Ishikawa (cell line): ENCODE measurements at regions not wholly inside any gene's neighbourhood (a gene's known extent, or its start where the extent isn't known, plus 50 kb on each side); places are given as distances from the start of the nearest gene placed in this dataset.

ENCODE experiments used
- CREB1 ChIP-seq: IDR thresholded peaks from 2 replicates; pipeline ENCODE4 v1.6.1; 2012; ENCODE audit warnings: low read depth
- EGR1 ChIP-seq: IDR thresholded peaks from 2 replicates; pipeline ENCODE4 v1.6.1; 2012
- EP300 ChIP-seq: IDR thresholded peaks from 2 replicates; pipeline ENCODE4 v1.6.1; 2012; ENCODE audit warnings: borderline replicate concordance
- FOXM1 ChIP-seq: IDR thresholded peaks from 2 replicates; pipeline ENCODE4 v1.6.1; 2012; ENCODE audit warnings: low read depth, borderline replicate concordance
- NFIC ChIP-seq: IDR thresholded peaks from 2 replicates; pipeline ENCODE4 v1.6.1; 2012
- RAD21 ChIP-seq: IDR thresholded peaks from 2 replicates; pipeline ENCODE4 v1.6.1; 2012; ENCODE audit warnings: low read depth
- TAF1 ChIP-seq: IDR thresholded peaks from 2 replicates; pipeline ENCODE4 v1.6.1; 2012; ENCODE audit warnings: low read depth, mild to moderate bottlenecking
- TCF12 ChIP-seq: IDR thresholded peaks from 2 replicates; pipeline ENCODE4 v1.6.1; 2012; ENCODE audit warnings: low read depth
- TEAD4 ChIP-seq: IDR thresholded peaks from 2 replicates; pipeline ENCODE4 v1.6.1; 2012
- YY1 ChIP-seq: IDR thresholded peaks from 2 replicates; pipeline ENCODE4 v1.6.1; 2012; ENCODE audit warnings: low read depth
- TF ChIP-seq, protein P1 (sequence below): IDR thresholded peaks from 2 replicates; pipeline ENCODE4 v1.6.1; 2012
- TF ChIP-seq, protein P2 (sequence below): IDR thresholded peaks from 2 replicates; pipeline ENCODE4 v1.6.1; 2012
- TF ChIP-seq, protein P3 (sequence below): IDR thresholded peaks from 2 replicates; pipeline ENCODE4 v1.6.1; 2012; ENCODE audit warnings: low read depth, mild to moderate bottlenecking

DNA sequence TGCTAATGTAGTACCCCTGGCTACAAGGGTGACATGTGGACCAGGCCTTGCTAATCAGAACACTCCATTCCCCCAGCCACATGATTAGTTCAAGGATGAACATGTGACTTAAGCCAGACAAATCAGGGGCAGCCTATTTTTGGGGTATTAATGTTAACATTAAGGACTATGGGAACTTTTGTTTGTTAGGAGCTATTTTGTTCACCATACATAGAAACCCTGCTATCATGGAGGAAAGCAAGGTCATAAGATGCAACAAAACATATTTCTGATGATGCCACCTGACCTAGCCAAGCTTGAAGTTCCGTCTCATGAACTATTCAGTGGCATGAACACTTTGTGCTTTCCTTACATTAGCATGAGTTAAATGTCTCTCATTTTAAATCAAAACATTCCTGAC lies 90.8 kb upstream of the PELI2 start:
- no peak for TF ChIP-seq TEAD4
- TF ChIP-seq, protein P1, sequence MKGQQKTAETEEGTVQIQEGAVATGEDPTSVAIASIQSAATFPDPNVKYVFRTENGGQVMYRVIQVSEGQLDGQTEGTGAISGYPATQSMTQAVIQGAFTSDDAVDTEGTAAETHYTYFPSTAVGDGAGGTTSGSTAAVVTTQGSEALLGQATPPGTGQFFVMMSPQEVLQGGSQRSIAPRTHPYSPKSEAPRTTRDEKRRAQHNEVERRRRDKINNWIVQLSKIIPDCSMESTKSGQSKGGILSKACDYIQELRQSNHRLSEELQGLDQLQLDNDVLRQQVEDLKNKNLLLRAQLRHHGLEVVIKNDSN = no peak
- TF ChIP-seq, protein P2, sequence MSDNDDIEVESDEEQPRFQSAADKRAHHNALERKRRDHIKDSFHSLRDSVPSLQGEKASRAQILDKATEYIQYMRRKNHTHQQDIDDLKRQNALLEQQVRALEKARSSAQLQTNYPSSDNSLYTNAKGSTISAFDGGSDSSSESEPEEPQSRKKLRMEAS = no peak
- TF ChIP-seq EP300 = no peak
- no peak for TF ChIP-seq NFIC
- no peak for TF ChIP-seq TAF1
- TF ChIP-seq, protein P3, sequence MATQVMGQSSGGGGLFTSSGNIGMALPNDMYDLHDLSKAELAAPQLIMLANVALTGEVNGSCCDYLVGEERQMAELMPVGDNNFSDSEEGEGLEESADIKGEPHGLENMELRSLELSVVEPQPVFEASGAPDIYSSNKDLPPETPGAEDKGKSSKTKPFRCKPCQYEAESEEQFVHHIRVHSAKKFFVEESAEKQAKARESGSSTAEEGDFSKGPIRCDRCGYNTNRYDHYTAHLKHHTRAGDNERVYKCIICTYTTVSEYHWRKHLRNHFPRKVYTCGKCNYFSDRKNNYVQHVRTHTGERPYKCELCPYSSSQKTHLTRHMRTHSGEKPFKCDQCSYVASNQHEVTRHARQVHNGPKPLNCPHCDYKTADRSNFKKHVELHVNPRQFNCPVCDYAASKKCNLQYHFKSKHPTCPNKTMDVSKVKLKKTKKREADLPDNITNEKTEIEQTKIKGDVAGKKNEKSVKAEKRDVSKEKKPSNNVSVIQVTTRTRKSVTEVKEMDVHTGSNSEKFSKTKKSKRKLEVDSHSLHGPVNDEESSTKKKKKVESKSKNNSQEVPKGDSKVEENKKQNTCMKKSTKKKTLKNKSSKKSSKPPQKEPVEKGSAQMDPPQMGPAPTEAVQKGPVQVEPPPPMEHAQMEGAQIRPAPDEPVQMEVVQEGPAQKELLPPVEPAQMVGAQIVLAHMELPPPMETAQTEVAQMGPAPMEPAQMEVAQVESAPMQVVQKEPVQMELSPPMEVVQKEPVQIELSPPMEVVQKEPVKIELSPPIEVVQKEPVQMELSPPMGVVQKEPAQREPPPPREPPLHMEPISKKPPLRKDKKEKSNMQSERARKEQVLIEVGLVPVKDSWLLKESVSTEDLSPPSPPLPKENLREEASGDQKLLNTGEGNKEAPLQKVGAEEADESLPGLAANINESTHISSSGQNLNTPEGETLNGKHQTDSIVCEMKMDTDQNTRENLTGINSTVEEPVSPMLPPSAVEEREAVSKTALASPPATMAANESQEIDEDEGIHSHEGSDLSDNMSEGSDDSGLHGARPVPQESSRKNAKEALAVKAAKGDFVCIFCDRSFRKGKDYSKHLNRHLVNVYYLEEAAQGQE = no peak
- no peak for TF ChIP-seq EGR1
- TF ChIP-seq YY1 = no peak
- TF ChIP-seq FOXM1 = no peak
- TF ChIP-seq RAD21 = no peak
- TF ChIP-seq TCF12 = no peak
- TF ChIP-seq CREB1 = no peak
